ENCODE measurements at regions not wholly inside any gene's neighbourhood (a gene's known extent, or its start where the extent isn't known, plus 50 kb on each side); places are given as distances from the start of the nearest gene placed in this dataset.

DNA sequence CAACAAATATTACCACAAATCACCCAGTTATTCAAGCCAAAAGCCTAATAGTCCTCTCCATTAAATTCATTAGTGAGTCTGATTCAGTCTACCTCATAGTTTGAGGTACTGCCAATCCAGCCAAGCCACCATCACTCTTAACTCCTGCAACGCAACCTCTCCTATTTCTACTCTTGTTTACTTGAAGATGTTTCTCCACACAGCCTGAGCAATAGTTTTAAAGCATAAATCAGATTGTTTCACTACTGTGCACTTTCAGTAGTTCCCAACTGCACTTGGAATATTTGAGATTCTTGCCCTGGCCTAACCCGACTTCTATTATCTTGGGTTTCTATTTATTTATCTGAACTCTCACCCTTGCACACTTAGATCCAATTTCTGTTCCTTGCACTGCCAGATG is 85.5 kb downstream of the YIPF5 start:
- no peak for DNase-seq

DNA sequence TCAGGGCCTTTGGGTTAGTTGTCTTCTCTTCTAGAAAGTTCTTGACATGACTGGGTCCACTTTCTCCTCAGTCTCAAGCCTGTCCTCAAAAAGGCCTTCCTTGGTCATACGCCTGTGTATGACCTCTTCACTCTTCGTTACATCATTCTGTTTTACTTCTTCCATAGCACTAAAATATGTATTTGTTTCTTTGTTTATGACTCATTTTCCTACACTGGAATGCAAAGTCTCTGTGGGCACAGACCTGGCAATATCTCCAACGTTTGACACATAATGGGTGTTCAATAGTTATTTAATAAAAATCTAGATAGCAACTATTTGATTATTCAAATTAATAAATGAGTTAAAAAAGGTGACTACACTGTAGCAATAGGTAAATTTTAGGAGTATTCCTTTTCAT is 85.1 kb downstream of the YIPF5 start:
- no peak for DNase-seq

DNA sequence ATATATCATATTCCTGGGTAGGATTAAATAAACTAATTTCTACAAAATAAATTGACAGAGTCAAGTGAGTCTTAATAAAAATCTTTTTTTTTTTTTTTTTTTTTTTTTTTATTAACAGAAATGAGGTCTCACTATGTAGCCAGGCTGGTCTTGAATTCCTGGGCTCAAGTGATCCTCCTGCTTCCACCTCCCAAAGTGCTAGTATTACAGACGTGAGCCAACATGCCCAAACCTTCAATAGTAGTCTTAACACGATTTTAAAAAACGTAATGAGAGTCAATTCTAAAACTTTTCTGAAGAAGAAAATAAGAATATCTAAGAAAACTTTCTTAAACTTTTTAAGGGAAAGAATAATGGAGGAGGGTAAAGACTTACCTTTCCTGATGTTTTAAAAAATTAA is 84.2 kb downstream of the YIPF5 start:
- DNase-seq: no peak

DNA sequence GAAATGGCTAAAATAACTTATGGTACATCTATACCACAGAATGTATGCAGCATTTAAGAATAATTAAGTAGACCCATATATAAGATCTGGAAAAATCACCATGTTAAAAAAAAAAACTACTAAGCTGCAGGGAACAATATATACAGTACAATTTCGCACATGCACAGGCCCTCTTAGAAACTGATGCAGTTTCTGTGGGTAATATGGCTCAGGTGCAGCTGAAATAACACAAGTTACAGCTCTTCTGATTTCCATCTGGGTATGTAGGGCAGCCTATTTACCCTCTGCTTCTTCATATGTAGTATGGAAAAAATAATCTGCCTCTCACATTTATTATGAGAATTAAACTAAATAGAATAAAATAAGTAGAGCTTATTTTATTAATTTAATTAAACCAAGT is 82.9 kb downstream of the YIPF5 start:
- no peak for DNase-seq

DNA sequence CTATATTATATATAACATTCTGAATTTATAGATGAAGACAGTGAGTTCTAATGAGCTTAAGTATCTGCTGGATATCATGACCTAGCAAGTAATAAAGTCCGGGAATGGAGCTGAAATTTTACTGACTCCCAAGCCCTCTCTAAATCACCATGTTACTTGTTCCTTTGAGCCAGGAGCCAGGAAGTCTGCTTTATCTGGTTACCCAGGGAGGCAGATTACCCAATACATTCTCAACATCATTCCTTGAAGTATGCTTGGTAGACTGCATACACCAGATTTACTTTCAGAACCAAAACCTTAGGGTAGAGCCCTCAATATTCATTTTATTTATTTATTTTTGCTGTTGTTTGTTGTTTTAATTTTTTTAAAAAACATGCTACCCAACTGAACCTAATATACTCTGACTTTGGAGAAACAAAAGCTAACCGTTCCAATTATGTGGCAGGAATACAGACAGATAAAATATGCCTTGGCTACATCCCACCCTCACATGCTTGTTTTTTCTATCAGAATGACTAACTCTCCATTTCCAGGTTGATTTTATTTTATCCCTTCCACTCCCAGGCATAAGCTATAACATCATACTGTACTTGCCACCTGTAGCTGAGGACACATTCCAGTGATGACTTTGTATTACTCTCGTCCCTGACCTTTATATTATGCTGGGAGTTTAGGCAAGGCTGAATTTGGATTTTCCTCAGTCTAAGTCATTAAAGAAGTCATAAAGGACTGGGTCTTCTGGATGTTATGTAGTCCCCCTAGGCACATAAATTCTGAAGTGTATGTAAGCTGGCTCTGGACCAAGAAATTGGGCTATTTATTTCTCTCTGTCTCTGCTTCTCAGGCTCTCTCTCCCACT is 82.0 kb downstream of the YIPF5 start:
- DNase-seq: peak; percentile 33

DNA sequence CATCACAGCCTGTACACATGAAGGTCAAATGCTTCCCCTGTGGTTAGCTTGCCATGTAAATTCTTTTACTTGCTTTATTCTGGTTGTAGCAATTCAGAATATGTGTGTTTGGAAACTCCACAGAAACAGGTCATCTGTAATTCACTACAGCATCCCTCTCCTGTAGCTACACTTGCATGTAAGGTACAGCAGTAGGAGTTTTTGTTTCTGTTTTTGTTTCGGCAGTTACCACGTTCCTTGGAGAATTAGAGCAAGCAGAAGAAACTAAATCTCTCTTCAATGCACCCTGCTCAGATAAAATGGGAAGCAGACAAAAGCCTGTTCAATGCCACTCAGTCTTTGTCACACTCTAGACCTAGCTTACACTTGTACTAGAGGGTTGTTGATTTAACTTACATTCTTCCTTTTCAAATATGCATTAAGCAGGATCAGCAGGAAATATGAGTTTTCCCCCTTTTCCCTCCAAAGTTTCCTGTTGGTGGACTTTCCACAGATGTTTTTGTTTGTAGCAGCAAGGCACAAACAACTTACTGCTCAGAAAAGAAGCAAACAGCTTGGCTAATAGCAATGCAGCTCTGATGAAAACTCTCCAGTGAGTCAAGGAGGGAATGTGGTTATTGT is 80.9 kb downstream of the YIPF5 start:
- no peak for DNase-seq

DNA sequence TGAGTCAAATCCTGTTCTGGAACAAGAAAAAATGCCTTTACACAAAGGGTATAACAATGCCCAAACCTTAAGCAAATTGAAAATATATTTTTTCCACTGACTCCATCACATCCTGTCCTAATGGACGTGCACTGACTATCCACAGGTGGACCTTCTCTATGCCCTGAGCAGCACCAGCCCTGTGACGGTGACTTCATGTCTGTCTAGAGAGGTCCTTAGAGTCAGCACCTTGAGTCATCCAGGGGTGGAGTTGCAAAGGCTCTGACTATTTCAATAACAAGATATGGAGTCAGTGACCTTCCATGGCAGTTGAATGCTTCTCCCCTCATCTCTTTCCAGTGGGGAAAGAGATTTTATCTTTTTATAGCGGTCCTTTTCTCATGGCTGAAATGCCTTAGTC is 78.0 kb downstream of the YIPF5 start:
- DNase-seq: no peak

DNA sequence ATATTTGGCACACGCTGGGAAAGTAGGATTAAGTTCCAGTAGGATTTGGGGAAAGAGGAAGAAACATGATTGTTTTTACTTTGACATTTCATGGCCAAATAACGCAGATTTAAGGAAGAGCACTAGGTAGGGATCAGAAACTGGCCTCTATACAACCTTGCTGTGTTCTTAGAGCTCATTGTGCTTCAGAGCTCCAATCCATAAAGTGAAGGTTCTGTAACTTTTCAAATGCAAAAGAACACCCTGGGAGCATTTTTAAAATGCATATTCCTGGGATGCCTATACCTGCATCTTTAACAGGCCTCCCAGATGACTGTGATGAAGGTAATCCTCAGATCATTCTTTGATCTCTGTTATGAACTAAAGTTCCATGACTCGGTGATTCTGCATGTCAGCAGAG is 77.1 kb downstream of the YIPF5 start:
- DNase-seq: no peak

DNA sequence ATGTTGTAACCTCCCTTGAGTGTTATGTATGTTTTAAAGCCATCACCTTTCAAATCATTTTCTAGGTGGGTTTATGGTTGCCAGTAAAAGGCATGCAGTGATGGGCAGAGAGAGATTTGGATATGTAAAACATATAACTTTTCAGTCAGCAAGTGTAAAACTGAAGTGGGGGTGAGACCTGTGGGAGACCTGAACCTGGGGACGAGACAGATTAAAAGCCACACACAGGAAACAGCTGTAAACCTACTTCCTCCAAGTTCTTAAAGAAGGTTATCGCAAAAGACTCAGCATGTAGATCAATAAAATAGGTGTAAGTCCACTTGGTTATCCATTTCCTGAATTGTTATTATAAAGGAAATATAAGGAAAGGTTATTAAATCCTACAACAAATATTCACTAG is 76.6 kb downstream of the YIPF5 start:
- no peak for DNase-seq

DNA sequence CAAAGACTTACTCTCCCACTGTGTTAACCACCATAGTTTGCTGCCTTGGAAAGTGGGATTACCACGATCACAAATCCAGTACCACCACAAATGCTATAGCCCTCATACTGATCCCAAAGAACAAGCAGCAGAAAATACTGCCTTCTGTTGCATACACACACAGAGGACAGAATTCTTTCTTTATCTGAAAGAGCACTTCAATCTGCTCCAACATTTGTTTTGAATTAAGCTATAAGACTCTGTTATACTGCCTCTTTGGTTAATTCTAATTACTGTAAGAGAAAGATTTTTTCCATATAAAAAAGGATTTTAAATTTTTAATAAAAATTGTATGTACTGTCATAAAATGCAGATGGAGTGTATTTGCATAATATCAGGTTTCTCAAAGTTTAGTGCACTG is 69.8 kb downstream of the YIPF5 start:
- DNase-seq: no peak

DNA sequence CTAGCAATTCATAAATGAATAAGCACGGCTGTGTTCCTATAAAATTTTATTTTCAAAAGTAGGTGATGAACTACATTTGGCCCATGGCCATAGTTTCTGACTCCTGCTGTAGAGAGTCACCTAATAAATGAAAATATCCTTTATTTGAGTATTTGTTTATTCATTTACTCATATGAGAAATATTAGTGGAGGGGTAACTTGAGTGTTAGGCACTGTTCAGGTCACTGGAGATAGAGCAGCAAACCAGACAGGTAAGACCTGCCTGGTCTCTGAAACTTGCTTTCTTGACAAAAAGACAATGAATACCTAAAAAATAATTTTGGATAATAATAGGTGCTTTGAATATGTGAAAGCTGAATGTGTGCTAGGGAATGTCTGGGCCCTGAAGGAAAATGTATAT is 68.8 kb downstream of the YIPF5 start:
- no peak for DNase-seq

DNA sequence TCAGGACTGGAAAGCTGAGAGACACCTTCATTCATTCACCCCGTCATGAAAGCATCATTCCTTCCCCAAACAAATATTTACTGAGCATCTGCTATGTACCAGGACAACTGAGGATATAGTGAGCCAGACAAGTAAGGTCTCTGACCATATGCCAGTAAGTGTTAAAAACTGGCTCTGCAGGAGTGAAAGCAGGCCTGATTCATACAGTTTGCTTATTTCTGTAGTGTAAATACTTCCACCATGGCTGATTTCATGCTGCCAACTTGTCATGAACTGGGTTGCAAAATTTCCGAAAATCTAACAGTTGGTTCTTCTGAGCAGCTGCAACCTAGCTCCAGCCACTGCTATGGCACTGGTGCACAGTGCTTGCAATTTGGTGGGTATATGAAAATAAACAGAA is 68.1 kb downstream of the YIPF5 start:
- no peak for DNase-seq

DNA sequence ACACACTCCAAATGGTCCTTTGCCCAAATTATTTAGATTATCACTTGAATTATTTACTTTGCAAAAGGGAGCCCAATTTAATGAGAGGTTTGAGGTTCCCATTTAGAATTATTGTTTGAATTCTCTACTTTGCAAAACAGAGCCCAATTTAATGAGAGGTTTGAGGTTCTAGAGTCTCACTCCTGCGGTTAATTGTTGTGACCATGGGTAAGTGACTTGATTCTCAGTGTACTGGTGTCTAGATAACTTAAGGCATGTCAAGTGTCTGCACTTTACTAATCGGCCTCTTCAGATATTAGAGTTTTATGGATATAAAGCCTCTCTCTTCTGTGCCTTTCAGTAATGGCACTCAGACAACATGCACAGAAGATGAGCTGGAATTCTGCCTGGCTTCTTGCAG is 67.5 kb downstream of the YIPF5 start:
- DNase-seq: no peak

DNA sequence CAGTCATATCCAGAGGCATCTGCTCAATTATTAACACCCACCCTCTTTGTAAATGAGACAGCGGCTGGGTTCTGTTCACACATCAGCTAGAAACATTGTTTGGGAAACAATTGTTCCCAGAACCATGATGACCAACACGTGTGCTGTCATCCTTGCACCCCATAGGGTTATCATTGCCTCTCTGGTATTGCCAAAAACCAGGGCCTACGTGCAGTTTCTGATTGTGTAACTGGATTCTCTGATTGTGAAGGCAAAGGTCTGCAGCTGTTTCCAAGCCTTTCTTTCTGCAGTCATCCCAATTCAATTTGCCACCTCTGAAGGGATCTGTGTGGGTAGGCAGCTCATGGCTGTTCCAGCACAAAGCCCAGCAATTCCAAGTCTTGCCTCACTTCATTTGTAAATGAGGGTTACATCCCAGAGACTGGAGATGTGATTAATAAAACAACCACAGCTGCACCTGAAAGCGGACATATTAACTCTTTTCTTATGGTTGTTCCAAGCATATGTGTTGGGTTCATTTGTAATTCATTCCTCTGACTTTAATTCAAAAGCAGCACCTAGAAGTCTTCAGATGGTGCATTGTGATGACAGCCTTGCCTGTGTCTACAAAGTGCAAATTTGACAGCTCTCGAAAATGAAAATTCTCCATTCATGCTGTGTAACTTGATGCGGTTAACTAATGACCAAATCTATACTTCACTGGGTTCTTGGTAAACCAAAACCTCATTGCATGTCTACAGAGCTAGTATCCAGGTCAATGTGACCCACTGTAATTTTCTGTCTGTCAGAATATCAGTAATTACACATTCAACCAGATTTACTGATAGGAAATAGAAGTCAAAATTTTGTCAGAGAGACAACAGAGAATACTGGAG is 66.6 kb downstream of the YIPF5 start:
- no peak for DNase-seq

DNA sequence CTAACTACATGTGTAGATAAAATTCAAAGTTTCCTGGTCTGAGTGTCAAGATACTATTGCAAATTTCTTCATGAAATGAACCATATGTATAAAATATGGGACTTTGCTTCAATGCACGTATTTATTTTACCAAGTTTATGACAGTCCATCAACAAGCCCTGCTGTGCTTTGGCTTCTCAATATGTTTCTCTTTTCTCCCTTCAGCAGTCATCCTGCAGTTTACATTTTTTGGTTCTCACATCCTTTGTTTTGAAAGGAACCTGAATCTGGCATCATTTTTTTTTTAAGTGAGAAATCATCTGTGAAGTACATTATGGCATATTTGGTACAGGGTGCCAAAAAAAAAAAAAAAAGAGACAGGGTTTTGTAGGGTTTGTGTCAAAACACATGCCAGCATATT is 65.1 kb downstream of the YIPF5 start:
- DNase-seq: no peak

DNA sequence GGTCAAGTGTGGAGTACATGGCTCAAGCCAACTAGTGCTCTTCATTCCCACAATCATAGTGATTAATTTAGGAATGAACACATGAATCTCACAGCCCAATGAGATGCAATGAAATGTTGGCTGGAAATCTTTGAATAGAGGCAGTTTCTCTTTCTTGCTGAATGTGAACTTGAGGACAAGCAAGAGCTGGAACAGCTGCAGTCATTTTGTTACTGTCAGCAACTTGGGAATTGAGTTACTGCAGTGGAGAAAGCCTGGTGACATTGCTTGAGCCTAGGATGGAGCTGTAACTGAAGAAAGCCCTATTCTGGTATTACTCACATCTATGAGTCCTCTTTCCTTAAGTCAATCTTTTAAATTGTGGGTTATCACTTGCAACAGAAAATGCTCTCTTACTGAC is 62.3 kb downstream of the YIPF5 start:
- no peak for DNase-seq

All from fibroblast of skin of right biceps (primary cell).